Astrocyte (in vitro differentiated cells and primary cell): ENCODE measurements at regions not wholly inside any gene's neighbourhood (a gene's known extent, or its start where the extent isn't known, plus 50 kb on each side); places are given as distances from the start of the nearest gene placed in this dataset.
A peak's percentile ranks its signal among the peaks of the same experiment; 100 is the strongest.
"Not testable (repeated sequence)": the region's sequence is repeated elsewhere in the genome, so short reads cannot be mapped to it uniquely, and the experiment has no call there.

Experiments used
- DNase-seq: peaks from one replicate; pipeline ENCODE4 v3.0.0-alpha.2; 2010; ENCODE audit warnings: low read depth
- FAIRE-seq: peaks from 2 replicates; lab custom pipeline; 2011; peaks lifted over from hg19 to GRCh38; lab: Jason Lieb, UNC
- H2AFZ ChIP-seq: 2 replicates; pipeline ENCODE4 v1.6.0; 2012; ENCODE audit warnings: low read depth, low read length, inconsistent platforms
- H3K27ac ChIP-seq: 2 replicates; pipeline ENCODE4 v1.5.1; 2011; ENCODE audit warnings: low read depth, low read length, inconsistent platforms
- H3K27me3 ChIP-seq: 2 replicates; pipeline ENCODE4 v1.6.0; 2011; ENCODE audit warnings: low read length, inconsistent platforms; ENCODE audit not compliant: insufficient read depth
- H3K36me3 ChIP-seq: 2 replicates; pipeline ENCODE4 v1.5.1; 2011; ENCODE audit warnings: low read length, inconsistent platforms; ENCODE audit not compliant: insufficient read depth
- H3K4me1 ChIP-seq: 2 replicates; pipeline ENCODE4 v1.5.1; 2011; ENCODE audit warnings: low read length, inconsistent platforms; ENCODE audit not compliant: insufficient read depth
- H3K4me2 ChIP-seq: 2 replicates; pipeline ENCODE4 v1.6.0; 2012; ENCODE audit warnings: low read length, inconsistent platforms
- H3K4me3 ChIP-seq: 2 replicates; pipeline ENCODE4 v1.5.1; 2011; ENCODE audit warnings: low read depth, mild to moderate bottlenecking, low read length, inconsistent platforms; ENCODE audit not compliant: insufficient read depth
- H3K79me2 ChIP-seq: 2 replicates; pipeline ENCODE4 v1.6.0; 2012; ENCODE audit warnings: mild to moderate bottlenecking, low read length, inconsistent platforms; ENCODE audit not compliant: insufficient read depth
- H3K9ac ChIP-seq: 2 replicates; pipeline ENCODE4 v1.6.0; 2012; ENCODE audit warnings: mild to moderate bottlenecking, low read length, inconsistent platforms
- H3K9me3 ChIP-seq: 2 replicates; pipeline ENCODE4 v1.5.1; 2012; ENCODE audit warnings: low read depth, mild to moderate bottlenecking, low read length, inconsistent platforms; ENCODE audit not compliant: insufficient read depth
- H4K20me1 ChIP-seq: 2 replicates; pipeline ENCODE4 v1.6.0; 2012; ENCODE audit warnings: low read length, inconsistent platforms; ENCODE audit not compliant: insufficient read depth
- H3K27ac Mint-ChIP-seq: one replicate; pipeline ENCODE4 v1.8.0; 2021; ENCODE audit warnings: mild to moderate bottlenecking, mixed read lengths; ENCODE audit not compliant: unreplicated experiment
- H3K27me3 Mint-ChIP-seq: one replicate; pipeline ENCODE4 v1.8.0; 2021; ENCODE audit warnings: low read depth, mixed read lengths; ENCODE audit not compliant: unreplicated experiment
- H3K36me3 Mint-ChIP-seq: one replicate; pipeline ENCODE4 v1.8.0; 2021; ENCODE audit warnings: low read depth, mixed read lengths; ENCODE audit not compliant: unreplicated experiment
- H3K4me1 Mint-ChIP-seq: one replicate; pipeline ENCODE4 v1.8.0; 2021; ENCODE audit warnings: low read depth, mixed read lengths; ENCODE audit not compliant: unreplicated experiment
- H3K4me3 Mint-ChIP-seq: one replicate; pipeline ENCODE4 v1.8.0; 2021; ENCODE audit warnings: mild to moderate bottlenecking, moderate library complexity, mixed read lengths; ENCODE audit not compliant: unreplicated experiment
- H3K9me3 Mint-ChIP-seq: one replicate; pipeline ENCODE4 v1.8.0; 2021; ENCODE audit warnings: mild to moderate bottlenecking, mixed read lengths; ENCODE audit not compliant: unreplicated experiment
- EZH2 ChIP-seq: IDR thresholded peaks from 2 replicates; pipeline ENCODE4 v1.6.1; 2012; ENCODE audit warnings: mild to moderate bottlenecking, low read length, inconsistent platforms; ENCODE audit not compliant: insufficient read depth
- TF ChIP-seq, protein P1 (sequence below): IDR thresholded peaks from 2 replicates; pipeline ENCODE4 v1.5.1; 2011; ENCODE audit warnings: low read depth, mild to moderate bottlenecking, inconsistent platforms, low read length, moderate library complexity; ENCODE audit not compliant: insufficient read depth

DNA sequence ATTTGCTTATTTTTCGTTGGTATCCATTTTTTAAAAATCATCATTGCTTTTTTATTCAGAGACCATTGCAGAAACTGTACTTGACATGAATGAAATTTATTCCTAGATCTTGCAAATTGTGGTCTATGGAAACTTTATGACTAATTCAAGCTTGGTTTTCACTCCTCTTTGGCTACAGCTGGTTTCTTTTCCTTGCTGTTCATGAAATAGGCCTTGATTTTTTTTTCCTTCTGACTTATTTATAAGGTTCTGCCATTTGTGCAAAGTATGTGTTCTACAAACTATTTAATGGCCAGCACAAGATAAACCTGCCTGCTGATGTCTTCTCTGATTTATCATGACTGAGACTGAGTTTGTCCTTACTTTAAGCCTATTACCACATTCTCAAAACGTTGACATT, 764.0 kb upstream of the SLITRK5 start:
- Histone ChIP-seq H3K4me2 (no peak overlapping the region), H3K9ac (no peak overlapping the region), H3K79me2 (no peaks in the 10 kb centered on the region), H3K4me1 (no peaks in the 10 kb centered on the region), H3K4me3 (no peak overlapping the region), H3K9me3 (no peaks in the 10 kb centered on the region), H3K27ac (no peak overlapping the region), H3K36me3 (no peaks in the 10 kb centered on the region), H3K27me3 (no peaks in the 10 kb centered on the region), H2AFZ (no peak overlapping the region), H4K20me1 (no peaks in the 10 kb centered on the region)
- DNase-seq (peak; percentile 47), FAIRE-seq (no peak)
- Mint-ChIP-seq H3K27me3 (no peaks in the 10 kb centered on the region), H3K9me3 (no peaks in the 10 kb centered on the region), H3K27ac (peak overlapping the region; percentile 90), H3K4me3 (no peak overlapping the region), H3K4me1 (peaks cover 19% of the 10 kb centered on the region), H3K36me3 (no peaks in the 10 kb centered on the region)
- TF ChIP-seq, protein P1, sequence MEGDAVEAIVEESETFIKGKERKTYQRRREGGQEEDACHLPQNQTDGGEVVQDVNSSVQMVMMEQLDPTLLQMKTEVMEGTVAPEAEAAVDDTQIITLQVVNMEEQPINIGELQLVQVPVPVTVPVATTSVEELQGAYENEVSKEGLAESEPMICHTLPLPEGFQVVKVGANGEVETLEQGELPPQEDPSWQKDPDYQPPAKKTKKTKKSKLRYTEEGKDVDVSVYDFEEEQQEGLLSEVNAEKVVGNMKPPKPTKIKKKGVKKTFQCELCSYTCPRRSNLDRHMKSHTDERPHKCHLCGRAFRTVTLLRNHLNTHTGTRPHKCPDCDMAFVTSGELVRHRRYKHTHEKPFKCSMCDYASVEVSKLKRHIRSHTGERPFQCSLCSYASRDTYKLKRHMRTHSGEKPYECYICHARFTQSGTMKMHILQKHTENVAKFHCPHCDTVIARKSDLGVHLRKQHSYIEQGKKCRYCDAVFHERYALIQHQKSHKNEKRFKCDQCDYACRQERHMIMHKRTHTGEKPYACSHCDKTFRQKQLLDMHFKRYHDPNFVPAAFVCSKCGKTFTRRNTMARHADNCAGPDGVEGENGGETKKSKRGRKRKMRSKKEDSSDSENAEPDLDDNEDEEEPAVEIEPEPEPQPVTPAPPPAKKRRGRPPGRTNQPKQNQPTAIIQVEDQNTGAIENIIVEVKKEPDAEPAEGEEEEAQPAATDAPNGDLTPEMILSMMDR, result no peak
- no peak for TF ChIP-seq EZH2

DNA sequence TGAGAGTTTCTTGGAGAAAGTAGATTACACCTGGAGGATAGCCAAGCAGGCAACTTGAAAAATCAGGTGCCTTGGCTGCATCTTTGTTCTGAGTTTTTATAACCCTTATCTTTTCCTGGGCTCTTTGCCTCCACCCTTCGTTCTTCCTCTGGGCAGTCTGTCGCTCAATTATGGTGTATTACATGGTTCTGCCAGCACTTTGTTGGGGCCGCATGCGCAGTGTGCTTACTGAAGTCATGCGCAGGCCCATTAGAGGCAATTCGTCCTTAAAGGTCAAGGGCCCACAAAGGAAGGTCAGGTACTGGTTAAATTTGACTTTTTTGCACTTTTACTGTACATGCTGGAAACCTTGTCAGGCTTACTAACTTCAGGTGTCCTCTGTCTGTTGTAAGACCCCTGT, 761.9 kb upstream of the SLITRK5 start:
- Mint-ChIP-seq H3K36me3 (no peaks in the 10 kb centered on the region), H3K4me3 (no peak overlapping the region), H3K4me1 (peaks cover 19% of the 10 kb centered on the region), H3K9me3 (peaks cover 3% of the 10 kb centered on the region), H3K27ac (no peak overlapping the region), H3K27me3 (no peaks in the 10 kb centered on the region)
- Histone ChIP-seq H3K4me1 (no peaks in the 10 kb centered on the region), H3K36me3 (no peaks in the 10 kb centered on the region), H3K4me3 (no peak overlapping the region), H4K20me1 (no peaks in the 10 kb centered on the region), H3K79me2 (no peaks in the 10 kb centered on the region), H3K4me2 (no peak overlapping the region), H3K27ac (no peak overlapping the region), H3K9ac (no peak overlapping the region), H2AFZ (no peak overlapping the region), H3K9me3 (no peaks in the 10 kb centered on the region), H3K27me3 (no peaks in the 10 kb centered on the region)
- TF ChIP-seq, protein P1, result no peak
- TF ChIP-seq EZH2, result no peak
- FAIRE-seq, result no peak
- no peak for DNase-seq

DNA sequence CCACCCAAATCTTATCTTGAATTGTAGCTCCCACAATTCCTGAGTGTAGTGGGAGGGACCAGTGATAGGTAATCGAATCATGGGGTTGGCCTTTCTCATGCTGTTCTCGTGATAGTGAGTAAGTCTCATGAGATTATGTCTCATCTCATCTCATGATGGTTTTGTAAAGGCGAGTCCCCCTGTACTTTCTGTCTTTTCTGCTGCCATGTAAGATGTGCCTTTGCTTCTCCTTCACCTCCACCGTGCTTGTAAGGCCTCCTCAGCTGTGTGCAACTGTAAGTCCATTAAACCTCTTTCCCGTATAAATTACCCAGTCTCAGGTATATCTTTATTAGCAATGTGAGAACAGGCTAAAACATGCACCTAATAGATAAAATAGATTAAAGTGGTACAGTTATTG, 756.4 kb upstream of the SLITRK5 start:
- H3K36me3 Mint-ChIP-seq, result no peaks in the 10 kb centered on the region

DNA sequence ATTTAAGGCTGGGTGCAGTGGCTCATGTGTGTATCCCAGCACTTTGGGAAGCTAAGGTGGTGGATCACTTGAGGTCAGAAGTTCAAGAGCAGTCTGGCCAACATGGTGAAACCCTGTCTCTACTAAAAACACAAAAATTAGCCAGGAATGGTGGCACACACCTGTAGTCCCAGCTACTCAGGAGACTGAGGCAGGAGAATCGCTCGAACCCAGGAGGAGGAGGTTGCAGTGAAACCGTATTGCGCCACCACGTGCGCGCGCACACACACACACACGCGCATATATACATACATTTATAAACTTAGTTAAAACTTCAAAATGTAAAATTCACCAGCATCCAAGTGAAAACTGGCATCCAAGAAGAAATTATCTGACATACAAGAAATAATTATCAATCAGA, 753.7 kb upstream of the SLITRK5 start:
- H4K20me1 ChIP-seq, H3K9me3 Mint-ChIP-seq, H3K27me3 Mint-ChIP-seq, H3K9ac ChIP-seq, DNase-seq, H3K4me3 ChIP-seq, H3K4me1 ChIP-seq, H3K79me2 ChIP-seq, H3K27me3 ChIP-seq, H3K9me3 ChIP-seq, H3K4me3 Mint-ChIP-seq, H3K4me2 ChIP-seq, H3K36me3 Mint-ChIP-seq, H3K4me1 Mint-ChIP-seq, FAIRE-seq, H3K27ac ChIP-seq, H3K36me3 ChIP-seq, H2AFZ ChIP-seq, H3K27ac Mint-ChIP-seq: not testable (repeated sequence)

More for the DNA sequence above, 756.4 kb upstream of the SLITRK5 start:
- FAIRE-seq (no peak), DNase-seq (no peak)
- no peaks in the 10 kb centered on the region for H3K27me3 Mint-ChIP-seq
- no peak overlapping the region for H3K9ac ChIP-seq
- H3K27ac Mint-ChIP-seq, result no peak overlapping the region
- H3K36me3 ChIP-seq, result no peaks in the 10 kb centered on the region
- no peak overlapping the region for H3K4me3 Mint-ChIP-seq
- H3K4me3 ChIP-seq, result no peak overlapping the region
- no peaks in the 10 kb centered on the region for H3K79me2 ChIP-seq
- no peak overlapping the region for H3K27ac ChIP-seq
- H3K4me1 ChIP-seq, result no peaks in the 10 kb centered on the region
- no peaks in the 10 kb centered on the region for H3K9me3 ChIP-seq
- H3K4me1 Mint-ChIP-seq, result peaks cover 2% of the 10 kb centered on the region
- no peaks in the 10 kb centered on the region for H4K20me1 ChIP-seq
- no peaks in the 10 kb centered on the region for H3K27me3 ChIP-seq
- peaks cover 5% of the 10 kb centered on the region for H3K9me3 Mint-ChIP-seq
- no peak overlapping the region for H3K4me2 ChIP-seq
- TF ChIP-seq EZH2, result no peak
- TF ChIP-seq, protein P1, result no peak
- H2AFZ ChIP-seq, result no peak overlapping the region
